ENCODE measurements at regions not wholly inside any gene's neighbourhood (a gene's known extent, or its start where the extent isn't known, plus 50 kb on each side); places are given as distances from the start of the nearest gene placed in this dataset.

GRCh38 chr5:58150926-58151325 is 309.0 kb downstream of the PLK2 start:
- no peak for TF ChIP-seq POLR2A (IDR thresholded peaks at IDR 0.05)
- TF ChIP-seq, protein P1, sequence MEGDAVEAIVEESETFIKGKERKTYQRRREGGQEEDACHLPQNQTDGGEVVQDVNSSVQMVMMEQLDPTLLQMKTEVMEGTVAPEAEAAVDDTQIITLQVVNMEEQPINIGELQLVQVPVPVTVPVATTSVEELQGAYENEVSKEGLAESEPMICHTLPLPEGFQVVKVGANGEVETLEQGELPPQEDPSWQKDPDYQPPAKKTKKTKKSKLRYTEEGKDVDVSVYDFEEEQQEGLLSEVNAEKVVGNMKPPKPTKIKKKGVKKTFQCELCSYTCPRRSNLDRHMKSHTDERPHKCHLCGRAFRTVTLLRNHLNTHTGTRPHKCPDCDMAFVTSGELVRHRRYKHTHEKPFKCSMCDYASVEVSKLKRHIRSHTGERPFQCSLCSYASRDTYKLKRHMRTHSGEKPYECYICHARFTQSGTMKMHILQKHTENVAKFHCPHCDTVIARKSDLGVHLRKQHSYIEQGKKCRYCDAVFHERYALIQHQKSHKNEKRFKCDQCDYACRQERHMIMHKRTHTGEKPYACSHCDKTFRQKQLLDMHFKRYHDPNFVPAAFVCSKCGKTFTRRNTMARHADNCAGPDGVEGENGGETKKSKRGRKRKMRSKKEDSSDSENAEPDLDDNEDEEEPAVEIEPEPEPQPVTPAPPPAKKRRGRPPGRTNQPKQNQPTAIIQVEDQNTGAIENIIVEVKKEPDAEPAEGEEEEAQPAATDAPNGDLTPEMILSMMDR (IDR thresholded peaks at IDR 0.05 in 8 of 11, conservative IDR thresholded peaks at IDR 0.05 in 3 of 11) = no peak
- no peak for TF ChIP-seq POLR2AphosphoS5 (IDR thresholded peaks at IDR 0.05)

Measured in spleen (tissue), 7 donors.